HG03095 (cell line): ENCODE measurements at regions not wholly inside any gene's neighbourhood (a gene's known extent, or its start where the extent isn't known, plus 50 kb on each side); places are given as distances from the start of the nearest gene placed in this dataset.
A peak's percentile ranks its signal among the peaks of the same experiment; 100 is the strongest.

Source experiments
- ATAC-seq: cut with Tn5 transposase; IDR thresholded peaks from one replicate; pipeline ENCODE4 v1.9.1; 2021; ENCODE audit warnings: moderate library complexity; ENCODE audit not compliant: unreplicated experiment

DNA sequence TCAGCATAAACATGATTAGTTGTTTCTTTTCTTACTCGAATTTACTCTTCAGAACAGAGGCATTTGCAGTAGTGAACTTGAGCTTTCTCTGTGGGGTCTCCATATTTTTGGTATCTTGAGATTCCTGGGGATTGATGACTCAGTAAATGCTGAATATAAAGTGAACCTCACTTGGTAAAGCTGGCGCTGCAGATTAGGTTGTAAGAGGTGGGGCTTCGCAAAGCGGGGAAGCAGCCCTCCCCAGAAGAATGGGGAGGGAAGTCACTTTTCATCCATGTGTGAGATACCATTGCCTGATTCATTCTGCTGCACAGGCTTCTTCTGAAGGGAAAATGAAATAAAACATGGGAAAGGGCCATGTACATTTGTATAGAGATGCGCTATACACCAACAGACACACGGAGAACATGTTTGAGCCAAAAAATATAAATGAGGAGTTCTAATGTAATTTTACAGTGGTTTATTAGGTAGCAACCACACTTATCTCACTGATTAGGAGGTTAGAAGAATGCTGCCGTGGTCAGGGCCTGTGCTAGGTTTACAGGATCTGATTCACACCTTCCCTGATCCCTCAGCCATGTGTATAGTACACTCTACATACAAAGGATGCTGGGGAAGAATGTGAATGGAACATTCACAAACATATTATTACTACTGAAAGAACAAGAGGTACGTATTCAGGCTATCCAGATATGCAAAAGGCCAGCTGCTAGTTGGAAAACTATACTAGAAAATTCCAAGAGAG is 63.5 kb downstream of the DNTTIP2 start:
- ATAC-seq = no peak

DNA sequence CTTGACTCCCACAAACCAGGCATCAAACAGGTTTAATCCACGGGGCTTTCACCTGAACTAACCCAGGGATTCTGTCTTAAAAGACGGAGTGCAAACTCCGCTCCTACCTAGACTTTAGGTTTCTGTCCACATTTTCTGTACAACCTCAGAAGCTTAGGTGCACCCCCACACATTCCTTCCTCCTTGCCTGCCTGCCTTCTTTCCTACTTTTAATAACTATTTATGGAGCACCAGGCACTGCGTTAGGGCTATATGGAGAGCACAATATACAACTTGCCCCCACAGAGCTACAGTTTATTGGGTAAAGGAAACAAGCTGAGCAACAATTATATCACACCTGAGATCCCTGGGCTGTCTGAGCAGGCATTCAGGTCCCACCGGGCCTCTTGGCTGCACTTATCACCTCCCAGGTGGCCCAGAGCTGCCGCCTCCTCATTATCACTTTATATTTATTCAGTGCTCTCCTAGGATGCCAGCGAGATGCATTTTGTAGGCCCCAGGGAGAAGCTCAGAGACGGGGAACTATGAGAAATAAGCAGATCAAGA is 64.1 kb downstream of the DNTTIP2 start:
- ATAC-seq = no peak

DNA sequence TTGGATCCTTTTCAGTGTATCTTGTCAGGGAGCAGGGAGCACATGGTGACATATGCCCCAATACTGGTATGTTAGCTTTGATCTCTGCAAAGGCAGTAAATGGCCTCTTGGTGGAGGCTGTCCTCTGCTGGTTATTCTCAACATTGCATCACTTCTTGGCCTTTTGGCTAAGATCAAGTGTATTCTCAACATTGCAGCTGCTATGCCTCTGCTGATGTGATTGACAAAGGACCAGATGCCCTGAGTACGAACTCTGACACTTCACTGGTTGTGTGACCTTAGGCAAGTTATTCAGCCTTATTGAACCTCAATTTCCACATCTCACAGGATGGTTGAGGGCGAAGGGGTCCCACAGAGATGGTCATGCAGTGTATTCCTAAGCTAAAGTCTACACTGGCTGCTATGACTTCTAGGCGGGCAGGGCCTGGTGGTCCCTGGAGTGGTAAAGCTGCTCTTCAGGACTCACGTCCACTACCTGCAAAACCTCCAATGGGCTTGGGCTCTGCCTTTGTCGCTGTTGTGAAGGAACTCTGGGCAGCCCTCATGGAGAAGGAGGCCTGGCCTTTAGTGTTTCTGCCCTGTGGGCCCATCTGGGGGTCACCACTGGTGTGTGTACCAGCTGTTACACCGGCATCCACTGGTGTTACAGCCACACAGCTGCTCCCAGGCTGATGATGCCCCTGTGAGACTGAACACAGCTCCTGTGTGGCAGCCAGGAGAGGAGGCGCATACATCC is 64.8 kb downstream of the DNTTIP2 start:
- ATAC-seq = peak; percentile 78

DNA sequence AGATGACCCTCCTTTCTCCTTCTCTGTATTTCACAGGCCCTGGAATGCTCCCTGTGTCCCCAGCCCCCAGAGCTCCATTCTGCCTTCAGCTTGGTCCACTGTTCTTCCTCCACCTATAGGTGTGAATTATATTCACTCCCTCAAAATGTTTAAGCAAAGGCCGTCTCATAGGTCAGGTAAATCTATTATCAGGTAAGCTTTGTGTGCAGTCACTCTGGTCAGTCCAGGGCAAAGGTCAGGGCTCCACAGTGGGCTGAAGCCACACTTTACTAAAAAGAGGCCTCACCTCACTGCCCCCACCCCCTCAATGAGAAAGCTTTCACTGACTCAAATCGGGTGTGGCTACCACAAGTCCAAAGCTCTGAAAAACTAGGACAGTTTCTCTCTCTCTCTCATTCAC is 65.9 kb downstream of the DNTTIP2 start:
- no peak for ATAC-seq

DNA sequence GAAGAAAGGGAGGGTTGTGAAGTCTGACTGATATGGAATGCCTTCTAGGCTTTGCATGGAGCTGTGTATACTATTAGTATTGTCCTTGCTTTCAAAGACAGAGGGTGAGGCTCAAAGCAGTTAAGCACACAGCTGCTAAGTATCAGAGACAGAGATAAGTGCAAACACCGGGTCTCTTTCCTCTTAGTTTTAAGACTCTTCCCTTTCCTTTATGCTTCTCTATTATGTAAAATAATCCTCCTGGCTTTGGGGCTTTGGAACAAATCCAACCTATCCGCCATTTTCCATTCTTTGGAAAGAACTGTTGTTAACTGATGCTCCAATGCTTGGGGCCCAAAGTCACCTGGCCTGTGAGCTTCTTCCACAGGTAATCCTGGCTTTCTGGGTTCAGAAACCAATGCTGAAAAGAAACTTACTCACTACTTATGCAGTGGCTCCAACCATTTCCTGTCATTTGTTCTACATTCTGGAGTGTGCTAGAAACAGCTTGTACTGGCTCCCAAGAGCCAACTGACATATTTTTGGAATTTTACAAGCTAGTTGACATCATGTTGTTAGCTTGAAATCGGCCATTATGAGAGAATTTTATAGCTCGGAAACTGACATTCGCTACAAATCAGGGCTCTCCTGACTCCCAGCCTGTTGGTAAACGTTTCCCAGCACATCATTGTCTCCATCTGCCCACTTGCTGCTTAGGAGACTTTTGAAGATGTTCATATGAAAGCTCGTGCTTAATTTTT is 67.5 kb downstream of the DNTTIP2 start:
- ATAC-seq = no peak

DNA sequence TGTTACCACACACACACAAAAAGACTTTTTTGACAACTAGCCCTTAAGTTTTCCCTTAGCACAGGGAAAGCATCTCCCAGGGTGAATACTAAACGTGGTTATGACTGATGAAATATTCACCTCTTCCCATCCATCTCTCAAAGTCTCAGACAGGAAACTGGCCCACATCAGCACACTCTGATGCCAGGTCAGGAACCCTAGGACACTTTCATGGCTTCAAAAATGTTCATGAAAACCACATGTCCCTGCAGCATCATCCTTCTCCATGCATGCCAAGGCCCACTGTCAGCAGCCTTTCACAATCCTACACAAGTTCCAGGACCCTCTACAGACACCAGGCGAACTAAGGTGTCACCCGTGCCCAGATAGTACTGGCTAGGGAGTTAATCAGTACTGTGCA is 68.7 kb downstream of the DNTTIP2 start:
- no peak for ATAC-seq

DNA sequence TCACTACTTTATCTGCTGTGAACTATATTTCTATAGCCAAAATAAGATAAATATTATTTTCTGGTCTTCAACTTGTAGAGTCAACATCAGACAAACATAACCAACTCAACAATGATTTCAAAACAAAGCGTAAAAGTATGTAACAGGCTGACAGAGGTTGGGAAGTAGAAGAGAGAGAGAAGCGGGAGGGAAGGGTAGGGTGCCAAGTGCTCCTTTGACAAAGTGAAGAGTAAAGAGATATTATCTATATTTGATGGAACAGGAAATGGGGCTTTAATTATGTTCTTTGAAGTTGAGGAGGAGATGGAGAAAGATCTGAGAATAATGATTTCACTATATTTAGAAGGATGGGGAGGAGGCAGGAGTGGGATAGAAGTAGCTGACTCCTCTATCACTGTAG is 70.1 kb downstream of the DNTTIP2 start:
- ATAC-seq = no peak

DNA sequence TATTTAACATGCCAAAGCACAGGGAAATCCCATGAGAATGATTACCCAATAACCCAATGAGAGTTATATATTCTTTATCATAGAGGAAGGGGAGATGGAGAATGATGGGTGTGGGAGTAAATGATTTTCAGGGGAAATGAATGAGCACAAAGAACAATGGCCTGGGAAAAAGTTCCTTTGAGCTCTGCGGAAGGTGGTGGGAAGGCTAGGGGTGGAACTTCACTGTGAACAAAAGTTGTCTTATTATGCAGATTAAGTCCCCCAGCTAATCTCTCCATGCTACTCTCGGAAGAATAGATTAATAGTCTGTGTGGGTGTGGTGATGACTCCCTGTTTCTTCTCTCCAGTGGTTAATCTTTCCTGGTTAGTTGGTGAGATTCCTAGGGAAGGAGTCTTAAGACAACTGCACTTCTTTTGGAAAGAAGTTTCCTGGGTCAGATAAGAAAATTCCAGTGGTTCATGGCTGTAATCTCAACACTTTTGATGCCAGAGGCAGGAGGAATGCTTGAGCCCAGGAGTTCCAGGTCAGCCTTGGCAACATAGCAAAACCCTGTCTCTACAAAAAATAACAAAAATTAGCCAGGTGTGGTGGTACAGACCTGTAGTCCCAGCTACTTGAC is 71.6 kb downstream of the DNTTIP2 start:
- no peak for ATAC-seq

DNA sequence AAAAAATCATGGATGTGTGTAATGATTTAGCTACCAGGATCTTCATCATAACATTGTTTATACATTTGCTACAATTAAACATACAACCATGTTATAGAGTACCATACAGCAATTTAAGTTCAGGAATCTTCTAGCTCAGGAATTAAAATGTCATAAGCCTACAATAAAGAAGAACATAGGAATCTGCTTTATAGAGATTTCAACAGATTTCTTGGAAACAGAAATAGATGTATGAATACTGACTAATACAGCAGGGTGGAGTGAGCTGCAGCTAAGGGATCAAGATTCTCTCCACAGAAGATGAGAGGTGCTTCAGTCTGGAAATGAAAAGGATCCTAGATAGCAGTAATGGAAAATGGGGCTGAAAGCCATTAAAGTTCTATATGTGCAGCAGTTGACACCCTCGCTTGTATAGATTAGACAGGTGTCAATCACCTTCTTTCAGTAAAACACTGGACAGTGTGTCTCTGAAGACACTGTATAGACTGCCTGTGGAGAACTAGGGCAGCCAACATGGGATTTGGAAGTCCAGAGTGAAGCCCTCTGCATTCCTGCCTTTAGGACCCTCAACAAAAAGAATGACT is 73.9 kb downstream of the DNTTIP2 start:
- ATAC-seq = no peak

DNA sequence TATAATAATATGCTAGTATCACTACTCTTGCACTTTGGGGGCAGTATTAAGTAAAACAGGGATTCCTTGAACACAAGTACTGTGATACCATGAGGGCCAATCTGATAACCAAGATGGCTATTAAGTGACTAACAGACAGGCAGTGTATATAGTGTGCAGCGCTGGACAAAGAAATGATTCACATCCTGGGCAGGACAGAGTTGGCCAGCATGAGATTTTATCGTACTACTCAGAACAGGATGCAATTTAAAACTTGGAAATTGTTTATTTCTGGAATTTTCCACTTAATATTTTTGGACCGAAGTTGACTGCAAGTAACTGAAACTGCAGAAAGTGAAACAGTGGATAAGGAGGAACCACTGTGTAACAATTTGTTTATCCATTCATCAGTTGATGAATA is 74.6 kb downstream of the DNTTIP2 start:
- no peak for ATAC-seq

DNA sequence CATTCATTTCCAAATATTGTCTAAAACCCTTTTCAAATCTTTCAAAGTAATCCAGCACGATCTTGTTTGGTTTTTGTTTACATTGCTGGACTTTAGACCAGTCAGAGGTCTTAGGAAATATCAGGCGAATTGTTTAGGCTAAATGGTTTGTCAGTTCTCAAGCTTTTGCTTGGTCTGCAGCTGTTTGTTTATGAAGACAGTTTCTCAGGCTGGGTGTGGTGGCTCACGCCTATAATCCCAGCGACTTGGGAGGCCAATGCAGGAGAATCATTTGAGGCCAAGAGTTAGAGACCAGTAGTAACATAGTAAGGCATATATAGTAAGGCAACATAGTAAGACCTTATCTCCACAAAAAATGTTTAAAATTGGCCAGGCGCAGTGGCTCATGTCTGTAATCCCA is 77.5 kb downstream of the DNTTIP2 start:
- ATAC-seq = no peak

DNA sequence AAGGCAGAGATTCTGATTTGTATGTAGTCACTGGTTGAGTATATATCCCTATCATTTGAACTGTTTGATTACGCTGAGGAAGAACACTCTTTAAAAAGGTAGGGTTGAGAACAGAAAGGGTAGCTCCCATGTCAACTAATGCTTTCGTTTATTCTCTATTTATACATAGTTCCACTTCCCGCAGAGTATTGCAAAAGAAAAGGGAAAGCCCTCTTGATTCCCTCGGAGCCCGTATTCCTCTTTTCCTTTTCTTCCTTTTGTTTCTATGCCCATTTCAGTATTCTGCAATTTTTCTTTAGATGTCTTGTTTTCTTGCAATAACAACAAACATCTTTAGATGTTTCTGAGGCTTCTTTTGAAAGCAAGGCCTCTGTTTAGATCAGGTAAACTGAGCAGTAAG is 78.2 kb downstream of the DNTTIP2 start:
- no peak for ATAC-seq

DNA sequence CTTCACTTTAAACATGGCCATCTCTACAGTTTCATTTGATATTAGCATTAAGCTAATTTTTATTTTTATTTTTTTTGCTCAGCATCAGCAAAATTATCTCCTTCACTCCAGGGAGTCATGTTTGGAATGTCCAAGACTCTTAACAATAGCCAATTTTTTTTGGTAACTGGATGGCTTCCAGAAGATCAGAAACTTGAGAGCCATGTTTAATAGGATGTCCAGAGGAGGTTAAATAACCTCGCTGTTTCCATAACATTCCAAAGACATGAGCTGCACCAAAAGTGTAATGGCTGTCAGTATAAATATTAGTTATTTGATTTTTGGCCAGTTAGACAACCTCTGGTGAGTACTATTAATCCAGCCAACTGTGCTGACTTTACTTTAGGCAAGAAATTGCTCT is 80.7 kb downstream of the DNTTIP2 start:
- no peak for ATAC-seq

DNA sequence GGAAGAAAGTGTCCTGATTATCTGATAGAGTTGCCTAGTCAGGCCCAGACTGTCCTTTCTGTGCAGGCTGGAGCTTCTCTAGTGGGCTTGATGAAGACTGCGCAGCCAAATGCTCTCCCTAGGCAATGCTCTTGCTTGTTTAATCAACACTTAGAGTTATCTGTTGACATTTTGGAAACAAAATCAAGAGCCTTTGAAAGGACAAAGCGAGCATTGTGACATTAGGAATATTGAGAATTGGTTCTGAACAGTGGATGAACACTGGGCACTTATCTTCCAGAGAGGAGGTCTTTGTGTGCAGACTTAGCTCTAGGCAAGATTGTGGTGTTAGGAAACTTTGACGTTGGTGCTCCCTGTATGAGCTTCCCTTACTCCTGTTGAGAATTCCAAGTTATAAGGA is 94.5 kb downstream of the DNTTIP2 start:
- ATAC-seq = no peak

DNA sequence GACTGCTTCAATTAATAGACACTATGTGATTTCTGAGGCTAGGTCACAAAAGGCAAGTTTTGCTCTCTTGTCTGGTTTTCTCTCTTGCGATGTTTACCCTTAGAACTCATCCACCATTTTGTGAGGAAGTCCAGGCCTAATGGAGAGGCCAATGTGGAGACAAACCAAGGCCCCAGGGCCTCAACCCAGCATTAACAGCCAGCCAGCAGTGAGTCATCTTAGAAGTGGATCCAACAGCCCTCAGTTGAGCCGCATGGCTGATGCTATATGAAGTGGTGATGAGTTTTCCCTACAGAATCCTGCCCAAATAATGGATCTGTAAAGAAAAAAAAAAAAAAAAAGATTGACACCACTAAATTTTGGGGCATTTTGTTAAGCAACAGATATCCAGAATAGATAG is 95.1 kb downstream of the DNTTIP2 start:
- ATAC-seq = no peak

DNA sequence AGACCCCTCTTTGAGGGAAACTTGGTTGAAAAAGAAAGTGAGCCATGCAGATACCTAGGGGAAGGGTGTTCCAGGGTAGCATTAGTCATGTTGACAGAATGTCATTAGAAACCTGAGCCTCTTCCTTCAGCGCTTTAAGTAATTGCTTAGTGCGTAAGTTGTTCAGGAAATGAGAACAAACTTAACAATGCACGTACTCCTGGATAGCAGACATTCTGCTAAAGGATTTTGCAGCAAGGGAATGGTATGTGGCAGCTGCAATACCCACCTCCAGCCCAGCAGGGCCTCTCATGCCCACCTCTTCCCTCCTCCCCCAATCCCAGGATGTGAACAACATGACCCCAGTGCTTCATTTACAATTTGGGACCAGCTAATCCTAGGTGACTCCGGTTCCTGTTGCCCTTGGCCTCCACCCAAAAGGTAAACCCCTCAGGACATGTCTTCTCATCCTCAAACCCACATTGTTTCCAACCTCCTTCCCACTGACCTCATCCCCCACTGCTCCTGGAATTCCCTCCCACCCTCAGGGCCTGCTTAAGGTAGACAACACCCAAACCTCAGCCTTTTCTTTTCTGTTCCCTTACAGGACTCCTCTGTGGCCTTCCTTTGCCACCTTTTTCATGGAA is 98.0 kb upstream of the BCAR3 start:
- ATAC-seq = no peak

DNA sequence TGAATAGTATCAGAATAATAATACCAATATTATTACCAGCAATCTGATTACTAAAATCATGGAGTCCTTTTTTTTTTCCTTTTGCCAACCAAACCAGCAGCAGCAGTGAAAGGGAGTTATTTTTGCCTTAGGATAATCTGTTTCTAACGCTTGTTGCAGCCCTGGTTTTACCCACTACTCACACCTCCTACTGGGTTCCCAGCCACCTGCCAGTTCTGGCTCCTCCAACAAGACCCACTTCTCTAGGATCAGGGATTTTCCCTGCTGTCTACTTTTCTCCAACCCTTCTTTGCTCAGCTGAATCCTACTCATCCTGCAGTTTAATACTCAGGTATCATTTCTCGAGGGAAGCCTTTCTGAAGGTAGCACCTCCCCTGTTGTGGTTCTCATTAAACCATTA is 96.8 kb upstream of the BCAR3 start:
- ATAC-seq = no peak

DNA sequence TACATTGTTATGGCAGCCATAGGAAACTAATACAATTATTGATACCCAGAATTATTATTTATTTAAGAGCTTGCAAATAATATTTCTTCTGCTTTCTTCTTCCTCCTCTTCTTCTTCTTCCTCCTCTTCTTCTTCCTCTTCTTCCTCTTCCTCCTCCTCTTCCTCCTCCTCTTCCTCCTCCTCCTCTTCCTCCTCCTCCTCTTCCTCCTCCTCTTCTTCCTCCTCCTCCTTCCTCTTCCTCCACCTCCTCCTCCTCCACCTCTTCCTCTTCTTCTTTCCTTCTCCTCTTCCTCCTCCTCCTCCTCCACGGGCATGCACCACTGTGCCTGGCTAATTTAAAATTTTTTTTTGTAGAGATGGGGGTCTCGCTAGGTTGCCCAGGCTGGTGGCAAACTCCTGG is 95.6 kb upstream of the BCAR3 start:
- no peak for ATAC-seq

DNA sequence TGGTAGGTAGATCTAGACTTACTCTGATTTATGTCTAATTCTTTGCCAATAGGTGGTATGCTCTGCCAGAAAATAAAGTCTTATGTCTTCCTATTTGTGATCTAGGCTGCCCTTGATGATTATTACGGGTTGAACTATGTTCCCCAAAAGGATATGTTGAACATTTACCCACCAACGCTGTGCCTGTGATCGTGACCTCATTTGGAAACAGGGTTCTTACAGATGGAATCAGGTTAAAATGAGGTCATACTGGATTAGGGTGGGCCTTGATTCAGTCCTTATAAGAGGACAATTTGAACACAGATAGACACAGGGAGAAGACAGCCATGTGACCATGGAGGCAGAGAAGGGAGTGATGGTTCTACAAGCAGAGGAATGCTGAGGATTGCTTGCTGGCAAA is 95.1 kb upstream of the BCAR3 start:
- ATAC-seq = no peak

DNA sequence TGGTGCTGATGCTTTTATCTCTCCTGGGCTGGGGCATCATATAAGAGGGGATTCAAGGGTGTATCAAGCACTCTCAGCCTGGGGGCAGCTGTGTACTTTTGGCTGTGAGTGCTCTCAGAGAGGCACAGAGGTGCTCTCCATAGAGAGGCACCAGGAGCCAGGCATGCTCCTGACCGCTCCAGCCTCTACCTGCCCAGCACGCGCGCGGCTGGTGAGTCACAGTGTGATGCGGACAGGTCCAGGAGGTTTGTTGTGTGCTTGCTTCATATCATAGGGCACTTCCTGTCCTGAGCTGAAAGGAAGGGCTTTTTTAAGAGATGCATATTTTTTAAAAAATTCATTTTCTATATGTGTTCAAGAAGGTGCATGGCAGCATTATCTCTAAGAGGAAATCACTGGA is 93.6 kb upstream of the BCAR3 start:
- ATAC-seq = no peak
